MCF 10A (cell line): ENCODE measurements at regions not wholly inside any gene's neighbourhood (a gene's known extent, or its start where the extent isn't known, plus 50 kb on each side); places are given as distances from the start of the nearest gene placed in this dataset.

ENCODE experiments used
- BruUV-seq: library from RNA; stranded (reverse); fragments of 400-500 nt; replicated peaks from 2 replicates; lab custom pipeline; 2021; lab: Mats Ljungman, UMichigan
- CTCF ChIA-PET: fragments of 300-600 bp; sonication (Branson Sonifier 250); formaldehyde crosslinking; extraction: SDS; loops from one replicate; lab custom pipeline; 2021; ENCODE audit warnings: antibody characterized with exemption, inconsistent platforms; lab: Yijun Ruan, JAX
- POLR2A ChIA-PET: fragments of 300-600, 350-650 bp; sonication (Branson Sonifier 250); formaldehyde crosslinking; extraction: SDS; loops from one replicate; lab custom pipeline; 2020; ENCODE audit warnings: antibody characterized with exemption, inconsistent platforms; lab: Yijun Ruan, JAX
- DNase-seq: peaks from one replicate; pipeline ENCODE4 v3.0.0-alpha.2; 2018; ENCODE audit not compliant: unreplicated experiment
- H3K27ac Mint-ChIP-seq: one replicate; pipeline ENCODE4 v1.8.0; 2022; ENCODE audit warnings: mild to moderate bottlenecking, low read depth, mixed read lengths; ENCODE audit not compliant: unreplicated experiment
- H3K27me3 Mint-ChIP-seq: one replicate; pipeline ENCODE4 v1.8.0; 2022; ENCODE audit warnings: mixed read lengths; ENCODE audit not compliant: insufficient read depth, unreplicated experiment
- H3K36me3 Mint-ChIP-seq: one replicate; pipeline ENCODE4 v1.8.0; 2022; ENCODE audit warnings: mild to moderate bottlenecking, moderate library complexity, mixed read lengths; ENCODE audit not compliant: insufficient read depth, unreplicated experiment
- H3K4me1 Mint-ChIP-seq: one replicate; pipeline ENCODE4 v1.8.0; 2022; ENCODE audit warnings: mixed read lengths; ENCODE audit not compliant: insufficient read depth, unreplicated experiment
- H3K4me3 Mint-ChIP-seq: one replicate; pipeline ENCODE4 v1.8.0; 2022; ENCODE audit warnings: mild to moderate bottlenecking, moderate library complexity, mixed read lengths; ENCODE audit not compliant: unreplicated experiment
- H3K9me3 Mint-ChIP-seq: one replicate; pipeline ENCODE4 v1.8.0; 2022; ENCODE audit warnings: mixed read lengths; ENCODE audit not compliant: unreplicated experiment
- intact Hi-C: fragments of 100-400 bp; cut with micrococcal nuclease; formaldehyde crosslinking; loops from 2 replicates; pipeline ENCODE4 v1.14.1; 2022
- TF ChIP-seq, protein P1 (sequence below): fragments of 200-600 bp; IDR thresholded peaks from one replicate; pipeline ENCODE4 v1.8.0; 2022; ENCODE audit warnings: antibody characterized with exemption, mild to moderate bottlenecking; ENCODE audit not compliant: unreplicated experiment

GRCh38 chr20:11098888-11099287 lies 425.1 kb upstream of the JAG1 start:
- TF ChIP-seq, protein P1, sequence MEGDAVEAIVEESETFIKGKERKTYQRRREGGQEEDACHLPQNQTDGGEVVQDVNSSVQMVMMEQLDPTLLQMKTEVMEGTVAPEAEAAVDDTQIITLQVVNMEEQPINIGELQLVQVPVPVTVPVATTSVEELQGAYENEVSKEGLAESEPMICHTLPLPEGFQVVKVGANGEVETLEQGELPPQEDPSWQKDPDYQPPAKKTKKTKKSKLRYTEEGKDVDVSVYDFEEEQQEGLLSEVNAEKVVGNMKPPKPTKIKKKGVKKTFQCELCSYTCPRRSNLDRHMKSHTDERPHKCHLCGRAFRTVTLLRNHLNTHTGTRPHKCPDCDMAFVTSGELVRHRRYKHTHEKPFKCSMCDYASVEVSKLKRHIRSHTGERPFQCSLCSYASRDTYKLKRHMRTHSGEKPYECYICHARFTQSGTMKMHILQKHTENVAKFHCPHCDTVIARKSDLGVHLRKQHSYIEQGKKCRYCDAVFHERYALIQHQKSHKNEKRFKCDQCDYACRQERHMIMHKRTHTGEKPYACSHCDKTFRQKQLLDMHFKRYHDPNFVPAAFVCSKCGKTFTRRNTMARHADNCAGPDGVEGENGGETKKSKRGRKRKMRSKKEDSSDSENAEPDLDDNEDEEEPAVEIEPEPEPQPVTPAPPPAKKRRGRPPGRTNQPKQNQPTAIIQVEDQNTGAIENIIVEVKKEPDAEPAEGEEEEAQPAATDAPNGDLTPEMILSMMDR, result peak; percentile 11
- no peak overlapping the region for H3K27ac Mint-ChIP-seq
- intact Hi-C loops, result loop anchor here (2.0 to 10.0 kb wide), 2 partner anchors 234 to 424 kb away; no protein-coding TSS in a partner anchor
- no peaks in the 10 kb centered on the region for H3K36me3 Mint-ChIP-seq
- peak; percentile 25 for DNase-seq
- H3K4me3 Mint-ChIP-seq, result no peak overlapping the region
- H3K4me1 Mint-ChIP-seq, result no peaks in the 10 kb centered on the region
- no TSS peak for BruUV-seq
- H3K9me3 Mint-ChIP-seq, result no peaks in the 10 kb centered on the region
- ChIA-PET CTCF (no interaction called here), POLR2A (no interaction called here)
- no peaks in the 10 kb centered on the region for H3K27me3 Mint-ChIP-seq

- TF ChIP-seq, protein P1, result no peak
- Mint-ChIP-seq H3K27ac (no peak overlapping the region), H3K27me3 (no peaks in the 10 kb centered on the region), H3K4me1 (no peaks in the 10 kb centered on the region), H3K4me3 (no peak overlapping the region), H3K36me3 (no peaks in the 10 kb centered on the region), H3K9me3 (no peaks in the 10 kb centered on the region)
- intact Hi-C loops, result no loop called here
- ChIA-PET CTCF (interaction anchor here (0.6 kb wide), 1 partner anchor 735 kb away, joined by 4 read pairs; no protein-coding TSS in a partner anchor), POLR2A (no interaction called here)
- DNase-seq, result no peak
- BruUV-seq, result no TSS peak
Measured at GRCh38 chr20:11101243-11101642, 427.4 kb upstream of the JAG1 start.

GRCh38 chr20:11101696-11102095 lies 427.9 kb upstream of the JAG1 start:
- intact Hi-C loops, result no loop called here
- H3K4me3 Mint-ChIP-seq, result no peak overlapping the region
- no peaks in the 10 kb centered on the region for H3K27me3 Mint-ChIP-seq
- no peak for DNase-seq
- H3K9me3 Mint-ChIP-seq, result no peaks in the 10 kb centered on the region
- H3K4me1 Mint-ChIP-seq, result no peaks in the 10 kb centered on the region
- CTCF ChIA-PET, result interaction anchor here (0.6 kb wide), 1 partner anchor 735 kb away, joined by 4 read pairs; no protein-coding TSS in a partner anchor
- TF ChIP-seq, protein P1, result no peak
- H3K36me3 Mint-ChIP-seq, result no peaks in the 10 kb centered on the region
- POLR2A ChIA-PET, result no interaction called here
- no peak overlapping the region for H3K27ac Mint-ChIP-seq
- no TSS peak for BruUV-seq

- no peaks in the 10 kb centered on the region for H3K4me1 Mint-ChIP-seq
- DNase-seq, result no peak
- no peak overlapping the region for H3K4me3 Mint-ChIP-seq
- TF ChIP-seq, protein P1, result no peak
- BruUV-seq, result no TSS peak
- POLR2A ChIA-PET, result no interaction called here
- H3K36me3 Mint-ChIP-seq, result no peaks in the 10 kb centered on the region
- no peak overlapping the region for H3K27ac Mint-ChIP-seq
- intact Hi-C loops, result no loop called here
- no peaks in the 10 kb centered on the region for H3K9me3 Mint-ChIP-seq
- H3K27me3 Mint-ChIP-seq, result no peaks in the 10 kb centered on the region
- CTCF ChIA-PET, result no interaction called here
Measured at GRCh38 chr20:11103866-11104265, 430.1 kb upstream of the JAG1 start.
